HG03354 (cell line): ENCODE measurements at regions not wholly inside any gene's neighbourhood (a gene's known extent, or its start where the extent isn't known, plus 50 kb on each side); places are given as distances from the start of the nearest gene placed in this dataset.

ENCODE experiments used
- ATAC-seq: cut with Tn5 transposase; IDR thresholded peaks from one replicate; pipeline ENCODE4 v1.9.1; 2021; ENCODE audit warnings: mild to moderate bottlenecking; ENCODE audit not compliant: unreplicated experiment, poor library complexity, severe bottlenecking

DNA sequence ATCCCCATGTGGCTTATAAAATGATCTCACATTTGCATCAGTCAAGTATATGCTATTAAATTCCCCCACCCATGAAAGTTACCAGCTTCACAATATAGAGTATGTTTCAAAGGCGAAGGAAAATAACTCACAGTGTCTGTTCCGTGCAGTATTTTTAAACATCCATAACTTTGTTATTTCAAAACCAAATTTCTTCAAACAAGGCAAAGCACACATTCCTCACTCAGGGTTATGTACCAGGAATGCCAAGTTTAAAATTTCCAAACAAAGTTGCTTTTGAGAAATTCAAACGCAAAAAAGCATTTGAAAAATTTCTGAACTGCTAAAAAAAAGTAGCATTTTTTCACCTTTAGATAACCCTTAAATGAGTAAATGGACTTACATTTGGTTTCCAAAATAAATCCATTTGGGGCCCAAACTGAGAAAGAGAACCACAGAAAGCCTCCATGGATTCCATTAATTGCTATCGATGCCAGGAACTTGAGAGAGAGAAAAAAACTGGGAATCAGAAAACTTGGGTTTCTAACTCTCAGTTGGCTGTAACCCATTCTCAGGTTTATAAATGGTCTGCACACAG, 149.5 kb downstream of the SLC30A10 start:
- ATAC-seq: no peak

DNA sequence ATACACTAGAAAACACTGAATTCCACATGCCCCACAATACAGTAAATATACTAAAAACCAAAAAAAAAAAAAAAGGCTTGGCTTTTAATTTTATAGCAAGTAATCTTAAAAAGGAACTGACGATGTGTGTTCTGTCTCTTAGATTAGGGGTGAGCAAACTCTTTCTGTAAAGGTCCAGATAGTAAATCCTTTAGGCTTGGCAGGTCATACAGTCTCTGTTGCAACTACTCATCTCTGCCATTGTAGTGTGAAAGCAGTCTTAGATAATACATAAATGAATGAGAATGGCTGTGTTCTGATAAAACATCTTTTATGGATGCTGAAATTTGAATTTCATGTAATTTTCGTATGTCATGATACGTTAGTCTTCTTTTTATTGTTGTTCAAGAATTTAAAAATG, 150.2 kb downstream of the SLC30A10 start:
- ATAC-seq: no peak

DNA sequence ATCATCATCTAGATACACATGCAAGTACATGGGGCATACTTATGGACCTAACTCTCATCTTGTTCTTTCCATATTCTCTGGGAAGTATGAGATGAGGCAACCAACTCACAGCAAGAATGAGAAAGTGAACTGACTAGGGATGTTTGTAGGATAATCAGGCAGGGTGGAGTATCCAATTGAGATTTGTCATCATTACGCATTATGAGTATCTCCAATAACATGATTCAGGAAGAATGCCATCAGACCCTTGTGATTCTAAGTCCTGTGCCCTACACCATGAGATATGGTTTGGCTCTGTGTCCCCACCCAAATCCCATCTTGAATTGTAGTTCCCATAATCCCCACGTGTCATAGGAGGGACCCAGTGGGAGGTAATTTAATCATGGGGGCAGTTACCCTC, 154.0 kb downstream of the SLC30A10 start:
- no peak for ATAC-seq

DNA sequence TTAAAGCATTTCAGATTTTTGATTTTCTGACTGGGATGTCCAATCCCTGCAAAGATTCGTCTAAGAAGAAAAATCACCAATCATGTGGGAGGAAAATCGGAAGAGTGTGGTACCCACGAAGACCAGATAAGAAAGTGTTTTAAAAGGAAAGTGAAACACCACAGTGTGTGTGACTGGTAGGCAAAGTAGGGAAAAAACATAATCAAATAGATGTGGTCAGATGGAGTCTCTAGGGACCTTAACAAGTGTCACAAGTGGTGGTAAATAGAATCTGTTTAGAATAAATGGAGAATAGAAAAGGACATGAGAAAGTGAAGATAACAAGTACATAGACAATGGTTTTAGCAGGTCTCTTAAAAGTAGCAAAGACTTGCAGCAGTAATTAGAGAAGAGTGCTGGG, 154.6 kb downstream of the SLC30A10 start:
- ATAC-seq: peak; percentile 100

DNA sequence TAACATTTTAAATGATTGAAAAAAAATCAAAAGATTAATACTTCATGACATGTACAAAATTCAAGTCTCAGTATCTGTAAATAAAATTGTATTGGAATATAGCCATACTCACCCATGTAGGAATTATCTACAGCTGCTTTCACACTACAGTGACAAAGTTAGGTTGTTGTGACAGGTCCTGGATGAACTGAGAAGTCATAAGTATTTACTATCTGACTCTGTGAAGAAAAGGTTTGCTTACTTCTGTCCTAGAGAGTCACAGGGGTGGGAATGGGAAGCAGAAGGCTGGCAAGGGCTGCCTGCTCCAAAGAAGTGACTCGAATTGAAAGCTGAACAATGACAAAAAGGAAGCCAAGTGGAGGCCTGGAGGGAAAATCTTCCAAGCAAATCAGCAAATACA, 155.2 kb downstream of the SLC30A10 start:
- no peak for ATAC-seq

DNA sequence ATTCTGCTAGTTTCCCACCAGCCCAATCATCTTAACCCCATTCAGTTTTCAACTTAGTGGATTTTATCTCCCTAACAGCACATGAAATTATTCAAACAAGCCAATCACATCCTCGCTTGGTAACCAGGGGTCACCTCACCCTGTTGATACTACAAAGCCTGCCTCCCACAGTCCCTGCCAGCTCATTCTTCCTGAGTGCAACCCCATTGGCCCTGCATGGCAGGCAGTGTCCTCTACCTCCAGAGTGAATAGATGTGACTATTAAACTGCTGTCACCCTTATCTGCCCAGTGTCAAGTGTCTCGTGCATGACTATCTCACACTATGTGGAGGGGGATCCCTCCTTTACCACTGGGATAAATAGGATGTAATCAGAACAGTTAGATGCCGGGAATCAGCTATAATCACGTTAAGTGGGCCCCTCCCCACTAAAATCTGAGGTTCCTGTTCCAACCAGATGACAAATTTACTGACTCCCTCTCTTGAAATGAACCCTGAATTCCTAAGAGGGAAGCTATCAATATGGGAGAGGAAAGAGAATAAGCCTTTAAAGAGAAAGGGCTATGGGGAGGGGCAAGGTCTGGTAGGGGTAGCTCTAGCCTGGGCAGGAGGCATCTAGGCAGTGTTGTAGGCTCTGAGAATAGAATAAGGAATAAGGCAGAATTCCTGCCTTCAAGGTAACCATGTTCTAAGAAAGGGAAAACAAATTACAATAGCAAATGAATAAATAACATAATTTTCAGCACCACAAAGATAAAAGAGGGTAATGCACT, 155.9 kb downstream of the SLC30A10 start:
- ATAC-seq: no peak

DNA sequence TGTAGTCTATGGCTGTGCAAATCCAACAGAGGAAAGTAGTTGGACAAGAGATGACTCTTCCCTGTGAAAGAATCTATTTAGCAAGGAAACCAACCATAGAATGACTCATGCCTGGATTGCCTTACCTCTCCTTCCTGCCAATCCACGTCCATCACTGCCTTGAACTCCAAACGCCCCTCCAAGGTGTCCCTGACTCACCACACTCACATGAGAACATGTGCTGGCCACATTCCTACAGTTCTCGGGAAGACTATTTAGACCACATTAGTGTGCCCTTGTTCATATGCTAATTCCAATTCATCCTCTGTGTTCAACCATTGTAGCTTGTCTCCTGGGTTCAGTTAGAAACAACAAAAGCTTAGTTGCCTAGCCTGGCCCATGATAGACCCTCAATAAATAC, 157.3 kb downstream of the SLC30A10 start:
- ATAC-seq: no peak

DNA sequence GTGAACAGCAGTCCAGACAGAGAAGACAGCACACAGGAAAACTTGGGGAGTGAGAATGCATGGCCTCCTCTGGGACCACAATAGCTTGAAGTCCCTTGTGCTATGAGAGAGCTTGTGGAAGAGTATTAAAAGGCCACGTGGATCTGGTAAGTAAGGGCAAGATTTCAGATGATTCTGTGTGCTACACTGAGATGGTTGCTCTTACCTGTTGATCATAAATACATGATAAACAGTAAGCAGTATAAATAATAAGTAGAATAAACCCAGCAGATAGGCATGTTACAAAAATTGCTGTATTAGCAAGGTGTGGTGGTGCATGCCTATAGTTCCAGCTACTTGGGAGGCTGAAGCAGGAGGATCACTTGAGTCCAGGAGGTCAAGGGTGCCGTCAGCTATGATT, 150.4 kb upstream of the ZC3H11B start:
- no peak for ATAC-seq

DNA sequence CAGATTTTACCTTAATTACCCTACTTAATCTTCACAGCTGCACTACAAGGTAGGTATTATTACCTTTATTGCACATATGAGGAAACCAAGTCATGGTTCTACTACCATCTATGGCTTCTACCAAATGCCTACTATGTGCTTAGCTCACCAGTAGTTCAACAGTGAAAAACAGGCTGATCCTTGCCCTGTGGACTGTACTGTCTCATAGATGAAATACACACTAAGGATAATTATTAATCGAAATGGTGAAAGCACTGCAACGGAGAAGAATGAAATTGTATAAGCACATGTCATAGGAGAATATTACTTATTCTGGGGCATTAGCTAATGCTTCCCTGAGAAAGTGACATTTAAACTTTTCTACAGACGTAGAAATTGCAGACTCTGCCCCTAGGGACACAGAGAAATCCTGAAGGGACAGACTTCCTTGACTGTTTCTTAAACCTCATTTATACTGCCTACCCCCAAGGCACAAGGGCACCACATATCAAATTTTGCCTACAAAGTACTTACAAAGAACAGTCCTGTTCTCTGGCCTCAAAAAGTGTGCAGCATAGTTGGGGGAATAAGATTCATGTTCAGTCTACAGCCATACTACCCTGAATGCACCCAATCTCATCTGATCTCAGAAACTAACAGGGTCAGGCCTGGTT, 148.4 kb upstream of the ZC3H11B start:
- ATAC-seq: no peak

DNA sequence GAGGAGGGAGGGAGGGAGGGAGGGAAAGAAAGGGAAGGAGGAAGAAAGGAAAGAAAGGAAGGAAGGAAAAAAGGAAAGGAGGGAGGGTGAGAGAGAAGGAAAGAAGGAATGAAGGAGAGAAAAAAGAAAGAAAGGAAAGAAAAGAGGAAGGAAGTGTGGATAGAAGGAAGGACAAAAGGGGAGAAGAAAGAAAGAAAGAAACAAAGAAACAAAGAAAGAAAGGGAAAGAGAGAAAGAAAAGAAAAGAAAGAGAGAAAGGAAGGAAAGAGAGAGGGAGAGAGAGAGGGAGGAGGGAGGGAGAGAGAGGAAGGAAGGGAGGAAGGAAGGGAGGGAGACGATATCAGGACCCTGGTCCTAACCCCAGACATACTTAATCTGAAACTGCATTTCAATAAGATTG, 146.2 kb upstream of the ZC3H11B start:
- no peak for ATAC-seq

DNA sequence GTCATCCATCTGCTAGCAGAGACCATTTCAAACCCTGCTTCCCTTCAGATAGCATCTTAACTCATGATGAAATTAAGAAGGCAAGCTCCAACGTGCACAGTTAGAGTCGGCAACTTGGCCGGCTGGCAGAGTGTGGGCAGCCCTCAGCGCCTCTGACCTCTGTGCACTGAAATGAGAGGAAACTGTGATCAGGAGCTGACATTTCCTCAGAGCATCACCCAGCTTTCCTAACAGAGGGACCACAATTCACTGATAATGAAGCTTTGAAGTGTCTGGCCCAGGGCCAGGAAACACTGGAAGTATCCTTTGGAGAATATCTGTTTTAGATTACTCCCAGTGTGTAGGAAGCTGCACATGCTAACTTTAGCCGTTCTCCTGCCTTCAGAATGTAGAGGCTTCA, 145.0 kb upstream of the ZC3H11B start:
- no peak for ATAC-seq

DNA sequence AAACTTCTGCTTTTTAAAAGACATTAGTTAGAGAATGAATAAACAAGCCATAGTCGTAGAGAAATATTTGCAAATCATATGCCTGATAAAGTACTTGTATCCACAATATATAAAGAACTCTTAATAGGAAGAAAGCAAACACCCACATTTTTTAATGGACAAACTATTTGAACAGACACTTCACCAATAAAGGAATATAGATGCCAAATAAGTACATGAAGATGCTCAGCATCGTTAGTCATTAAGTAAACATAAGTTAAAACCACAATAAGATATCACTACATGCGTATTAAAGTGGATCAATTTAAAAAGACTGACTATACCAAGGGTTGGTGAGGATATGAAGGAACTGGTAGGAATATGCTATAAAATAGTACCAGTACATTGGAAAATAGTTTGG, 142.3 kb upstream of the ZC3H11B start:
- no peak for ATAC-seq

DNA sequence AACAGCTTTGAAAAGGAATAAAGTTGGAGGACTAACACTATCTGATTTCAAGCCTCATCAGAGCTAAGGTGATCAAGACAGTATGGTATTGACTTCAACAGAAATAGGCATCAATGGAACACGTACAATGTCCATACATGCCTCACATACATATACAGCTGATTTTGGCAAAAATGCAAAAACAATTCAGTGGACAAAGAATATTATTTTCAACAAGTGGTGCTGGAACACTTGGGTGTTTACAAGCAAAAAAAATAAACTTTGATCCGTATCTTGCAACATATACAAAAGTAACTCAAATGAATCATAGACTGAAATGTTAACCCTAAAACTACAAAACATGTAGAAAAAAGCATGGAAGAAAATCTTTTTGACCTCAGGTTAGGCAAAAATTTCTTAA, 141.9 kb upstream of the ZC3H11B start:
- ATAC-seq: no peak

DNA sequence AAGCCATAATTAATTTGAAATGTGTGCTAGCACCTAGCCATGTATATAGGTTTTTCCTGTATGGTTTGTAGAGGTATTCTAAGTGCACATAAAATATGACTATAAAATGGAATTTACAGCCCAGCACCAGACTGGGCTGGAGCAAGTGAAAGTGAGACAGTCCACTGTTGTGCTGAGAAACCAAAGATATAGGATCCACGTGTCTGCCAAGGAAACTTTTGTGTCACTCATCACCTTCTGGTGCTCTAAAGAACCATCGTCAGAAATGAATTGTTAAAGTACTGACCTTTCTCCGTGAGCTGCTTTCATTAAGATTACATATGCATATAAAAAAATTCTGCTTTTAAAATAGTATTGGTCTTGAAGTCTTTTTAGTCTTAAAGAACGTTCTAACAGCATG, 141.0 kb upstream of the ZC3H11B start:
- no peak for ATAC-seq

DNA sequence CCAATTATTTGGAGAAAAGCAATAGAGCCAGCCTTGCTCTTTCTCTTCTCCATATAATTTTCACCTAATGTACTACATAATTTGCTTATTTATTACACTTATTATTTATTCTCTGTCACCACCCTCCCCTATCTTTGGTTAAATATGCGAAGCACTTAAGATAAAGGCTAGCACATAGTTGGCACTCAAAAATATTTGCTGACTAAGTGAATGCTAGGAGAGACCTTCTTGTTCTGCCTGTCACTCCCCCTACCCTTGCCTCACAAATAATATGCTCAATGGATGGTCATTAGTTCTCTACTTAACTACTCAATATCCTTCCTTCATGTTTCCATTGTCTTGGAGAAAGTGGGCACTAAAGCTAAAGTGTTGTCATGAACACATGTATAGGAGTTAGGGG, 139.7 kb upstream of the ZC3H11B start:
- no peak for ATAC-seq

DNA sequence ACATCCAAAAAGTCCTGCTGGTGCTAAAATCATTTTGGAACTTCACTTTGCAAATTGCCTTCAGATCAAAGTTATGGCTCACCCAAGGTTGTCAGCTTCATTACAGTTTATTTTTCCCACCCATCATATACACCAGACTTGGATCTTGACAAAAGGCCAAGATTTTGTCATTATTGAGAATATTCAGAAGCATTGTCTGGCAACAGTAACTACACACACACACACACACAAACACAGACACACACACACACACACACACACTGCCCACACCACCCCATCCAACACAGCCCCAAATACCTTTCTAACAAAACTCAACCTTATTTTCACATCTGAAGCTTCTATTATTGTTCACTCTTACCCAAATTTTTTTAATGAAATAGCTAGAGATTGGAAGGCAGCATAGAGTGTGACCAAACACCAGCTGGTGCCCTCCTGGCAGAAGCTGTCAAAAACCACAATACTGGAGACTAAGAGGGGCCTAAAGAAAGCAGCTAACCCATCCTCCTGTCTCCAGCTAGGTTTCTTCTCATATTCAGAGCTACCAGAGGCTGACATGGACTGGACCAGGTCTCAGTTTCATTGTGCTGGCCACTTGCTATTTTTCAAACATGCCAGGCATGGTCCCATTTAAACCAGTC, 139.1 kb upstream of the ZC3H11B start:
- no peak for ATAC-seq

DNA sequence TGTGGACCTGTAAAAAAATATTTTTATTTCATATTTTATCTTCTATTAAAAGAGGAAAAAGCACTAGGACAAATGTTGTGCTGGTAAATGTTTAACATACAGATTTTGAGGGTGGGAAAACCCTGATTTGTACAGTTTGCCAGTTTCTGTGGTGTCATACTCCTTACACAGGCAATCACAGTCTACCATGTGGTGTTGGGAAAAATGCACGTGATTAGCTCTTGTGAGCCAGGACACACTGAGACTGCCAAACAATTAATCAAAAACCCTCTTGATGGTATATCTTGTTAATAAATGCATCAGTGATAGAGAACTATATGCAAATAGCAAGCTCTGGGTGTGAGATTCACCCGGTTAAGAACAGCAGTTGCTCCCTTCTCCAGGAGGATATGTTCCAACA, 136.5 kb upstream of the ZC3H11B start:
- ATAC-seq: no peak

DNA sequence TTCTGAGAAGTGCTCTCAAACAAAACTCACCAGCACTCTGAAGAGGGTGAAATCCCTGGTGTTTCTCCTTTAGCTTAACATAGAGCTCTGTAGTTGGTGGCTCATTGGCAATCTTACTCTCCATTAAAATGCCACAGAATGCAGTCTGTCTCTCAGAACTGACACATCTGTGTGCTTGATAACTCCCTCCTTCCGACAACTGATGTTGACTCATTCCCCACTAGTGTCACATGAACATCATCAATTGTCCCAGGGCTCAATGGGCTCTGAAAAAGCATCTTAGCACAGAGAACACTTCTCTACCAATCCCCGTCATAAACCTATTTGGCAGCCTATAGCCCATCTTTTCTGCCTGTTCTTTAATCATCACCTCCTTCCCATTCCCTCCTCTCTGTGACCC, 133.2 kb upstream of the ZC3H11B start:
- ATAC-seq: no peak

DNA sequence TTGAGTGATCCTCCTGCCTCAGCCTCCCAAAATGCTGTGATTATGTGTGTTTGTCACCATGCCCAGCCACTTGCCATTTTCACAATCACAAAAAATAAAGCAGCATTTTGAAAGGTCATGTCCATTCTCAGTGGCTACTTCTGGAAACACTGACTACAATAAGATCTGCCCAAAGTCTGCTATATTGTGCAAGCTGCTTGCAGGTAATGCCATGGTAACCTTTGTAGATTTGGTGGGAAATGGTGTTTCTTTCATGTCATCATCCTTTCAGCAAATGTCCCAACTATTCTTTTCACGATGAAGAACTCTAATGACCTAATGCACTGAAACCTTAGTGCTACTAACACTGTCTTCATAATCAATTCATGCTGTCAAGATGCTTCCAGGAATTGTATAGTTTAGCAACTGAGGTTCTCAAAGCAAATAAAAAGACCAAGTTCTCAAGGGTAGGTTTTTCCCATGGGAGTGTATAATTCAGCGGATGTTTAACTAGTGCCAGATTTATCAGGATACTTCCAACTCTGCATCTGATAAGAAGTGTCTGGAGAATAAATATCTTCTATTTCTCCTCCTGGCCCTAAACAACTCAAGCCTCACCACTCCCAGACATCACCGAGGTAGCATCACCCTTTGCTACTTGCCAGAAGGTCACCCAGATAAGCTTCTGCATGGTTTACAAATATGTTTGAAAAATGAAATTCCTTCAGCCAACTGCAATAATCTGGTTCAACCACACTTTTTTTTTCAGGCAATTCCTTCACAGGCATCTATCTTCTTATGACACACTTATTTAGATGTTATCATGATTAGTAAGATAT, 132.0 kb upstream of the ZC3H11B start:
- ATAC-seq: no peak
